Smooth muscle cell (in vitro differentiated cells): ENCODE measurements at regions not wholly inside any gene's neighbourhood (a gene's known extent, or its start where the extent isn't known, plus 50 kb on each side); places are given as distances from the start of the nearest gene placed in this dataset.

Source experiments
- DNase-seq: peaks from one replicate; lab custom pipeline; 2025; ENCODE audit not compliant: unreplicated experiment; lab: John Stamatoyannopoulos, UW
- H2AFZ ChIP-seq: fragments of 200-600 bp; sonication (generic); 2 replicates; pipeline ENCODE4 v1.6.0; 2016; ENCODE audit warnings: antibody characterized with exemption, low read depth, mild to moderate bottlenecking
- H3F3A ChIP-seq: fragments of 200-600 bp; sonication (generic); 2 replicates; pipeline ENCODE4 v1.6.0; 2017; ENCODE audit warnings: antibody characterized with exemption, low read depth
- H3K27ac ChIP-seq: fragments of 200-600 bp; sonication (generic); 2 replicates; pipeline ENCODE4 v1.5.1; 2016; ENCODE audit warnings: low read depth, mild to moderate bottlenecking
- H3K27me3 ChIP-seq: fragments of 200-600 bp; sonication (generic); 2 replicates; pipeline ENCODE4 v1.6.1; 2016; ENCODE audit warnings: low read depth, mild to moderate bottlenecking
- H3K36me3 ChIP-seq: fragments of 200-600 bp; sonication (generic); 2 replicates; pipeline ENCODE4 v1.5.1; 2016; ENCODE audit warnings: low read depth
- H3K4me1 ChIP-seq: fragments of 200-600 bp; sonication (generic); 2 replicates; pipeline ENCODE4 v1.5.1; 2016; ENCODE audit warnings: low read depth
- H3K4me2 ChIP-seq: fragments of 200-600 bp; sonication (generic); 2 replicates; pipeline ENCODE4 v1.6.0; 2016; ENCODE audit warnings: mild to moderate bottlenecking
- H3K4me3 ChIP-seq: fragments of 200-600 bp; sonication (generic); 2 replicates; pipeline ENCODE4 v1.5.1; 2016; ENCODE audit warnings: mild to moderate bottlenecking
- H3K79me2 ChIP-seq: fragments of 200-600 bp; sonication (generic); 2 replicates; pipeline ENCODE4 v1.6.0; 2016; ENCODE audit warnings: low read depth, mild to moderate bottlenecking
- H3K9ac ChIP-seq: fragments of 200-600 bp; sonication (generic); 2 replicates; pipeline ENCODE4 v1.6.0; 2016; ENCODE audit warnings: low read depth
- H3K9me3 ChIP-seq: fragments of 200-600 bp; sonication (generic); replicated peaks from 2 replicates; pipeline ENCODE4 v1.5.1; 2016; ENCODE audit warnings: low read depth
- H4K20me1 ChIP-seq: fragments of 200-600 bp; sonication (generic); 2 replicates; pipeline ENCODE4 v1.6.0; 2016; ENCODE audit warnings: low read depth
- WGBS: methylation state at CpG from one replicate; pipeline ENCODE4 v1.1.7; 2016; ENCODE audit warnings: low lambda C conversion rate; 5-methylcytosine and 5-hydroxymethylcytosine counted together
- TF ChIP-seq, protein P1 (sequence below): fragments of 200-600 bp; sonication (generic); IDR thresholded peaks from 2 replicates; pipeline ENCODE4 v1.5.1; 2017; ENCODE audit warnings: borderline replicate concordance, mild to moderate bottlenecking, antibody characterized with exemption; ENCODE audit not compliant: insufficient read depth, poor library complexity, severe bottlenecking

DNA sequence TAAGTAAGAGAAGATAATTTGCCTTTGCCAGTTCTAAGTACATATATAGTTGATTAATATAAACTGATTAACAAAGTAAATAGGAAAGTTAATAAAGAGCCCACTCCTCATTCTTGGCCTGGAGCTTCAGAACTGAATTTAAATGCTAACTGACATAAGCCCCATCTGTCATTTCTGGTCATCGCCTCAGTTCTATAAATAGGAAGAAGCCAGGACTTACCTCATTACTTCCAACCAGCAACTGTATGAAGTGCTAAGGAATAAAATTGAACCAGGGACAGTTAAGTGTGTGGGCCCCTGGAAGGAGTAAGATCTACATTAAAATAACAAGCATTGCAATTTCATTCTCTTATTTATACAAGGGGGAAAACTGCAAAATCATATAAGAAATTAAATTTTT, 52.0 kb upstream of the PDLIM5 start:
- Histone ChIP-seq H3K9ac (no peak overlapping the region), H4K20me1 (no peaks in the 10 kb centered on the region), H3K27me3 (no peaks in the 10 kb centered on the region), H3F3A (no peaks in the 10 kb centered on the region), H3K4me3 (no peak overlapping the region), H3K4me1 (peaks cover 3% of the 10 kb centered on the region), H3K9me3 (no peaks in the 10 kb centered on the region), H3K79me2 (no peaks in the 10 kb centered on the region), H3K27ac (no peak overlapping the region), H2AFZ (no peak overlapping the region), H3K4me2 (no peak overlapping the region), H3K36me3 (no peaks in the 10 kb centered on the region)
- DNase-seq, result no peak
- TF ChIP-seq, protein P1, sequence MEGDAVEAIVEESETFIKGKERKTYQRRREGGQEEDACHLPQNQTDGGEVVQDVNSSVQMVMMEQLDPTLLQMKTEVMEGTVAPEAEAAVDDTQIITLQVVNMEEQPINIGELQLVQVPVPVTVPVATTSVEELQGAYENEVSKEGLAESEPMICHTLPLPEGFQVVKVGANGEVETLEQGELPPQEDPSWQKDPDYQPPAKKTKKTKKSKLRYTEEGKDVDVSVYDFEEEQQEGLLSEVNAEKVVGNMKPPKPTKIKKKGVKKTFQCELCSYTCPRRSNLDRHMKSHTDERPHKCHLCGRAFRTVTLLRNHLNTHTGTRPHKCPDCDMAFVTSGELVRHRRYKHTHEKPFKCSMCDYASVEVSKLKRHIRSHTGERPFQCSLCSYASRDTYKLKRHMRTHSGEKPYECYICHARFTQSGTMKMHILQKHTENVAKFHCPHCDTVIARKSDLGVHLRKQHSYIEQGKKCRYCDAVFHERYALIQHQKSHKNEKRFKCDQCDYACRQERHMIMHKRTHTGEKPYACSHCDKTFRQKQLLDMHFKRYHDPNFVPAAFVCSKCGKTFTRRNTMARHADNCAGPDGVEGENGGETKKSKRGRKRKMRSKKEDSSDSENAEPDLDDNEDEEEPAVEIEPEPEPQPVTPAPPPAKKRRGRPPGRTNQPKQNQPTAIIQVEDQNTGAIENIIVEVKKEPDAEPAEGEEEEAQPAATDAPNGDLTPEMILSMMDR, result no peak
- 78% methylated on average over 1 of the region's 1 CpG for WGBS

DNA sequence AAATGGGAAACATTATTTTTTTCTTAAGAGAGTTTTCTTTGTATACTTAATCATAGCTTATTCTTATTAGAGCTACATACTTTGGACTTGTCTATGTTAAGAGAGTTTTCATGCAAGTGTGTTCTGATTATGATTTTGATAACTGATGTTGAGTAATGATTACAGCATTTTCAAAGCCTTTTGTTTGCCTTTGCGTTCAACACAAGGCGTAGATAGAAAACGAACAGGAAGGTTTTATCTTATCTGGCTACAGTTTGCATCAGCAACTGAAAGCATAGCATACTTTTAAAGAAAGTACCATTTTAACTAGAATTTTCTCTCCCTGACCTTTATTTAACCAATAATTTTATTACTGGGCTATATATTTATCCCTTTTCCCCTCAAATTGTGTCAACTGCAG, 51.6 kb upstream of the PDLIM5 start:
- Histone ChIP-seq H3K9ac (no peak overlapping the region), H4K20me1 (no peaks in the 10 kb centered on the region), H3K79me2 (no peaks in the 10 kb centered on the region), H3K36me3 (no peaks in the 10 kb centered on the region), H3K27me3 (no peaks in the 10 kb centered on the region), H2AFZ (peak overlapping the region; percentile 52), H3F3A (no peaks in the 10 kb centered on the region), H3K27ac (no peak overlapping the region), H3K9me3 (no peaks in the 10 kb centered on the region), H3K4me1 (peaks cover 3% of the 10 kb centered on the region), H3K4me3 (no peak overlapping the region), H3K4me2 (peak overlapping the region; percentile 29)
- TF ChIP-seq, protein P1, result no peak
- WGBS, result 22% methylated on average over 3 of the region's 3 CpGs
- DNase-seq, result no peak
